SK-N-SH (cell line): ENCODE measurements at regions not wholly inside any gene's neighbourhood (a gene's known extent, or its start where the extent isn't known, plus 50 kb on each side); places are given as distances from the start of the nearest gene placed in this dataset.

Experiments used
- small RNA-seq, 7 experiments: library from RNA; depleted of rRNA; stranded (forward); fragments of <200 nt; gene quantifications; one replicate each; pipeline ENCODE3, GENCODE V24; 2012

Small RNA genes lying in the stretch of these regions (small RNA-seq; reads per million reads assigned to genes)
- 0 reads per million in 7 experiments for gene RNU7-93P
